HepG2 (cell line): ENCODE measurements at regions not wholly inside any gene's neighbourhood (a gene's known extent, or its start where the extent isn't known, plus 50 kb on each side); places are given as distances from the start of the nearest gene placed in this dataset.

ENCODE experiments used
- ATAC-seq: fragments of 200-7000 bp; cut with Tn5 transposase; 3 replicates; pipeline ENCODE4 v1.9.1; 2020; ENCODE audit warnings: mild to moderate bottlenecking, moderate library complexity
- BruUV-seq: library from RNA; stranded (reverse); fragments of 400-500 nt; replicated peaks from 2 replicates; lab custom pipeline; 2021; lab: Mats Ljungman, UMichigan
- CTCF ChIA-PET: fragments of 300-600 bp; formaldehyde crosslinking; extraction: SDS; loops from one replicate; lab custom pipeline; 2021; ENCODE audit warnings: low total read pairs, inconsistent platforms, low intra/inter-chr PET ratio; lab: Yijun Ruan, JAX
- POLR2A ChIA-PET: fragments of 350-600 bp; sonication (Branson Sonifier 250); formaldehyde crosslinking; loops from one replicate; lab custom pipeline; 2020; ENCODE audit warnings: antibody characterized with exemption, inconsistent platforms; lab: Yijun Ruan, JAX
- DNase-seq: peaks from one replicate; pipeline ENCODE4 v3.0.0-alpha.2; 2015; ENCODE audit warnings: low spot score
- FAIRE-seq: peaks from 3 replicates; lab custom pipeline; 2011; peaks lifted over from hg19 to GRCh38; lab: Jason Lieb, UNC
- H2AFZ ChIP-seq: one replicate; pipeline ENCODE4 v1.6.1; 2011; ENCODE audit warnings: low read length, inconsistent platforms
- H3K27ac ChIP-seq: fragments of 300-600 bp; 3 replicates; pipeline ENCODE4 v1.8.0; 2011; ENCODE audit warnings: mixed run types, mild to moderate bottlenecking, mixed read lengths, low read length, inconsistent platforms; ENCODE audit not compliant: insufficient read depth; ENCODE audit errors: extremely low read length
- H3K27me3 ChIP-seq, 2 experiments: fragments of 200-600 bp in 1 of 2; 2 replicates in 1 of 2; 3 replicates in 1 of 2; pipeline versions ENCODE4 v1.6.0 to v1.8.0; 2011; ENCODE audit warnings: low read length in 2 of 2, mild to moderate bottlenecking in 2 of 2, moderate library complexity in 2 of 2, inconsistent platforms in 1 of 2; ENCODE audit not compliant: insufficient read depth in 2 of 2, control insufficient read depth in 1 of 2
- H3K36me3 ChIP-seq, 2 experiments: fragments of 200-600 bp in 1 of 2; replicated peaks in 1 of 2; 2 replicates in 1 of 2; 3 replicates in 1 of 2; pipeline versions ENCODE4 v1.5.1 to v1.8.0; 2011; ENCODE audit warnings: low read length in 2 of 2, inconsistent platforms in 1 of 2; ENCODE audit not compliant: insufficient read depth in 2 of 2, control insufficient read depth in 1 of 2
- H3K4me1 ChIP-seq: 2 replicates; pipeline ENCODE4 v1.5.1; 2012; ENCODE audit warnings: low read length, inconsistent platforms; ENCODE audit not compliant: insufficient read depth
- H3K4me2 ChIP-seq: 2 replicates; pipeline ENCODE4 v1.6.0; 2011; ENCODE audit warnings: low read depth, low read length, inconsistent platforms
- H3K4me3 ChIP-seq, 3 experiments: fragments of 200-600 bp in 1 of 3; sonication (generic), shearing (Covaris generic) in 1 of 3; replicated peaks in 1 of 3; 2 replicates each; pipeline ENCODE4 v1.5.1; 2011 to 2016; ENCODE audit warnings: low read length in 3 of 3, inconsistent platforms in 2 of 3, low read depth in 2 of 3, mild to moderate bottlenecking in 2 of 3, control low read depth in 1 of 3, mixed read lengths in 1 of 3; ENCODE audit not compliant: insufficient read depth in 1 of 3
- H3K79me2 ChIP-seq: one replicate; pipeline ENCODE4 v1.6.1; 2011; ENCODE audit warnings: low read length, inconsistent platforms; ENCODE audit not compliant: insufficient read depth
- H3K9ac ChIP-seq: 2 replicates; pipeline ENCODE4 v1.6.0; 2011; ENCODE audit warnings: mild to moderate bottlenecking, low read depth, low read length, inconsistent platforms; ENCODE audit not compliant: insufficient read depth
- H3K9me3 ChIP-seq: 2 replicates; pipeline ENCODE4 v1.5.1; 2012; ENCODE audit warnings: mild to moderate bottlenecking, low read length
- H4K20me1 ChIP-seq: 2 replicates; pipeline ENCODE4 v1.6.0; 2011; ENCODE audit warnings: inconsistent platforms, mild to moderate bottlenecking, low read length, moderate library complexity; ENCODE audit not compliant: insufficient read depth
- ARNTL ChIP-seq: sonication (generic); formaldehyde crosslinking; IDR thresholded peaks from 2 replicates; pipeline ENCODE4 v1.4.0; 2020; ENCODE audit warnings: mild to moderate bottlenecking, missing genetic modification reagents
- NR2F1 ChIP-seq, 2 experiments: fragments of 450-650 bp in 1 of 2; formaldehyde crosslinking in 1 of 2; IDR thresholded peaks; 2 replicates each; pipeline versions ENCODE4 v1.5.0 to v1.6.1; 2016 to 2020; ENCODE audit warnings: mild to moderate bottlenecking in 1 of 2, missing compliant biosample characterization in 1 of 2, missing genetic modification reagents in 1 of 2, moderate library complexity in 1 of 2
- ZNF263 ChIP-seq: sonication (generic); formaldehyde crosslinking; IDR thresholded peaks from 2 replicates; pipeline ENCODE4 v1.4.0; 2020; ENCODE audit warnings: missing genetic modification reagents
- ZNF549 ChIP-seq: sonication (generic); formaldehyde crosslinking; IDR thresholded peaks from 2 replicates; pipeline ENCODE4 v1.5.0; 2020; ENCODE audit warnings: missing genetic modification reagents
- ZNF768 ChIP-seq: sonication (generic); formaldehyde crosslinking; IDR thresholded peaks from 2 replicates; pipeline ENCODE4 v1.4.0; 2020; ENCODE audit warnings: missing genetic modification reagents
- WGBS: methylation state at CpG from one replicate; pipeline ENCODE4 v1.1.6; 2017; ENCODE audit warnings: low lambda C conversion rate; 5-methylcytosine and 5-hydroxymethylcytosine counted together
- in situ Hi-C: cut with HindIII; loops from 2 replicates; pipeline ENCODE4 v1.10.0; 2017; ENCODE audit warnings: low pct_unique_long_range_greater_than_20kb; ENCODE audit not compliant: extremely low pct_ligation_motif_present
- intact Hi-C: fragments of 100-400 bp; cut with micrococcal nuclease; formaldehyde crosslinking; loops from one replicate; pipeline ENCODE4 v1.10.0; 2022; ENCODE audit not compliant: unreplicated experiment
- TF ChIP-seq, protein P1 (sequence below), 2 experiments: IDR thresholded peaks; 2 replicates each; pipeline ENCODE4 v1.6.1; 2011 to 2012; ENCODE audit warnings: low read length in 2 of 2, borderline replicate concordance in 1 of 2, low read depth in 1 of 2, mild to moderate bottlenecking in 1 of 2, moderate library complexity in 1 of 2
- TF ChIP-seq, protein P2 (sequence below), 2 experiments: fragments of 450-650 bp in 1 of 2; sonication (generic) in 1 of 2; formaldehyde crosslinking in 1 of 2; IDR thresholded peaks; 2 replicates each; pipeline versions ENCODE4 v1.6.1 to v1.8.0; 2016 to 2022; ENCODE audit warnings: antibody characterized with exemption in 1 of 2, mild to moderate bottlenecking in 1 of 2, missing genetic modification reagents in 1 of 2

DNA sequence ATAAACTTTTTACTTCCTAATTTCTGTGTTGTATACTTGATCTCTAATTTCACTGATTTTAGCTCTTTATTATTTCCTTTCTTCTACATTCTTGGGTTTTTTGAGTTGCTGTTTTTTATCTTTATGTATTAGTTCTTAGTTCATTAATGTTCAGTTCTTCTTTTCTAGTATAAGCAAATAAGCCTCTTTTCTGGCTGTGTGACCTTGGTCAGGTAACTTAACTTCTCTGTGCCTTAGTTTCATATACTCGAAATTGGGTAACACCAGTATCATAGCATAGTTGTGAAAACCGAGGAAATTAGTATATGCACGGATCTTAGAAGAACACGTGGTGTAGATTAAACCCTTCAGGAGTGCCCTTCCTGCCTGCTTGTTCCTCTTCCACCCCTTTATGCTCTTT, 130.2 kb upstream of the C1QTNF9B start:
- CTCF ChIA-PET = no interaction called here
- FAIRE-seq = no peak
- BruUV-seq = no TSS peak

More for the DNA sequence above, 130.2 kb upstream of the C1QTNF9B start:
- Histone ChIP-seq H3K9ac (no peak overlapping the region), H3K27ac (no peak overlapping the region), H2AFZ (no peak overlapping the region), H3K4me1 (peaks cover 9% of the 10 kb centered on the region), H3K27me3 (no peaks in the 10 kb centered on the region), H3K4me3 (no peak overlapping the region), H3K79me2 (no peaks in the 10 kb centered on the region), H3K4me2 (no peak overlapping the region), H4K20me1 (no peaks in the 10 kb centered on the region), H3K9me3 (no peaks in the 10 kb centered on the region), H3K36me3 (no peaks in the 10 kb centered on the region)
- in situ Hi-C loops (no loop called here), intact Hi-C loops (no loop called here)
- no peak for ATAC-seq
- 3% methylated on average over 4 of the region's 4 CpGs for WGBS
- POLR2A ChIA-PET = no interaction called here
- DNase-seq = no peak
- TF ChIP-seq, protein P1, sequence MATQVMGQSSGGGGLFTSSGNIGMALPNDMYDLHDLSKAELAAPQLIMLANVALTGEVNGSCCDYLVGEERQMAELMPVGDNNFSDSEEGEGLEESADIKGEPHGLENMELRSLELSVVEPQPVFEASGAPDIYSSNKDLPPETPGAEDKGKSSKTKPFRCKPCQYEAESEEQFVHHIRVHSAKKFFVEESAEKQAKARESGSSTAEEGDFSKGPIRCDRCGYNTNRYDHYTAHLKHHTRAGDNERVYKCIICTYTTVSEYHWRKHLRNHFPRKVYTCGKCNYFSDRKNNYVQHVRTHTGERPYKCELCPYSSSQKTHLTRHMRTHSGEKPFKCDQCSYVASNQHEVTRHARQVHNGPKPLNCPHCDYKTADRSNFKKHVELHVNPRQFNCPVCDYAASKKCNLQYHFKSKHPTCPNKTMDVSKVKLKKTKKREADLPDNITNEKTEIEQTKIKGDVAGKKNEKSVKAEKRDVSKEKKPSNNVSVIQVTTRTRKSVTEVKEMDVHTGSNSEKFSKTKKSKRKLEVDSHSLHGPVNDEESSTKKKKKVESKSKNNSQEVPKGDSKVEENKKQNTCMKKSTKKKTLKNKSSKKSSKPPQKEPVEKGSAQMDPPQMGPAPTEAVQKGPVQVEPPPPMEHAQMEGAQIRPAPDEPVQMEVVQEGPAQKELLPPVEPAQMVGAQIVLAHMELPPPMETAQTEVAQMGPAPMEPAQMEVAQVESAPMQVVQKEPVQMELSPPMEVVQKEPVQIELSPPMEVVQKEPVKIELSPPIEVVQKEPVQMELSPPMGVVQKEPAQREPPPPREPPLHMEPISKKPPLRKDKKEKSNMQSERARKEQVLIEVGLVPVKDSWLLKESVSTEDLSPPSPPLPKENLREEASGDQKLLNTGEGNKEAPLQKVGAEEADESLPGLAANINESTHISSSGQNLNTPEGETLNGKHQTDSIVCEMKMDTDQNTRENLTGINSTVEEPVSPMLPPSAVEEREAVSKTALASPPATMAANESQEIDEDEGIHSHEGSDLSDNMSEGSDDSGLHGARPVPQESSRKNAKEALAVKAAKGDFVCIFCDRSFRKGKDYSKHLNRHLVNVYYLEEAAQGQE (IDR thresholded peaks at IDR 0.05; ENCODE audit: borderline replicate concordance in 1 of 2, low read depth in 1 of 2, low read length in 2 of 2) = no peak
- no peak for TF ChIP-seq ZNF549
- no peak for TF ChIP-seq ARNTL (CRISPR knock-in tag)
- no peak for TF ChIP-seq ZNF263 (CRISPR knock-in tag)
- TF ChIP-seq NR2F1 (CRISPR knock-in tag; IDR thresholded peaks at IDR 0.05) = no peak
- TF ChIP-seq ZNF768 (CRISPR knock-in tag) = peak; percentile 42; the same call in 1 of the 2 replicates
- TF ChIP-seq, protein P2, sequence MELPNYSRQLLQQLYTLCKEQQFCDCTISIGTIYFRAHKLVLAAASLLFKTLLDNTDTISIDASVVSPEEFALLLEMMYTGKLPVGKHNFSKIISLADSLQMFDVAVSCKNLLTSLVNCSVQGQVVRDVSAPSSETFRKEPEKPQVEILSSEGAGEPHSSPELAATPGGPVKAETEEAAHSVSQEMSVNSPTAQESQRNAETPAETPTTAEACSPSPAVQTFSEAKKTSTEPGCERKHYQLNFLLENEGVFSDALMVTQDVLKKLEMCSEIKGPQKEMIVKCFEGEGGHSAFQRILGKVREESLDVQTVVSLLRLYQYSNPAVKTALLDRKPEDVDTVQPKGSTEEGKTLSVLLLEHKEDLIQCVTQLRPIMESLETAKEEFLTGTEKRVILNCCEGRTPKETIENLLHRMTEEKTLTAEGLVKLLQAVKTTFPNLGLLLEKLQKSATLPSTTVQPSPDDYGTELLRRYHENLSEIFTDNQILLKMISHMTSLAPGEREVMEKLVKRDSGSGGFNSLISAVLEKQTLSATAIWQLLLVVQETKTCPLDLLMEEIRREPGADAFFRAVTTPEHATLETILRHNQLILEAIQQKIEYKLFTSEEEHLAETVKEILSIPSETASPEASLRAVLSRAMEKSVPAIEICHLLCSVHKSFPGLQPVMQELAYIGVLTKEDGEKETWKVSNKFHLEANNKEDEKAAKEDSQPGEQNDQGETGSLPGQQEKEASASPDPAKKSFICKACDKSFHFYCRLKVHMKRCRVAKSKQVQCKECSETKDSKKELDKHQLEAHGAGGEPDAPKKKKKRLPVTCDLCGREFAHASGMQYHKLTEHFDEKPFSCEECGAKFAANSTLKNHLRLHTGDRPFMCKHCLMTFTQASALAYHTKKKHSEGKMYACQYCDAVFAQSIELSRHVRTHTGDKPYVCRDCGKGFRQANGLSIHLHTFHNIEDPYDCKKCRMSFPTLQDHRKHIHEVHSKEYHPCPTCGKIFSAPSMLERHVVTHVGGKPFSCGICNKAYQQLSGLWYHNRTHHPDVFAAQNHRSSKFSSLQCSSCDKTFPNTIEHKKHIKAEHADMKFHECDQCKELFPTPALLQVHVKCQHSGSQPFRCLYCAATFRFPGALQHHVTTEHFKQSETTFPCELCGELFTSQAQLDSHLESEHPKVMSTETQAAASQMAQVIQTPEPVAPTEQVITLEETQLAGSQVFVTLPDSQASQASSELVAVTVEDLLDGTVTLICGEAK (IDR thresholded peaks at IDR 0.05) = no peak
- TF ChIP-seq, protein P2 (CRISPR knock-in tag; IDR thresholded peaks at IDR 0.05) = no peak
